ENCODE measurements at regions not wholly inside any gene's neighbourhood (a gene's known extent, or its start where the extent isn't known, plus 50 kb on each side); places are given as distances from the start of the nearest gene placed in this dataset.

DNA sequence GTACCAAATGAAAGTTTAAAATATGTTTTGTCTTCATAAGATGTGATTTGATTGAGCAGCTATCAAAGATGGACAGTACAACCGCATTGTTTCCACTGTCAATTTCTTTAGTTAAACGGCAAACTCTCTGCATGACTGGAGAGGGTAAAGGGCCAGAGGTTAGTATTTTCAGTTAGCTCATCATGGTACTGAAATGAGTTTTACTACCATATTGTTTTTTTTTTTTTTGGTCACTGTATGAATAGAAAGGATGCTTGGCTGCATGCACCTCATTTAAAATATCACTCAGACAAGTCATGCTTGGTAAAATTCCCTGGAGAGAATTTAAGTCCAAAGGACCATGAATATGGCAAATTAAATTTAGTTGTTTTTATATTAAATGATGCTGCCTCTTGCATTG is 942.1 kb upstream of the SPRY2 start:
- Histone ChIP-seq H3K4me1 (no peaks in the 10 kb centered on the region), H3K4me3 (no peak overlapping the region), H3K27me3 (no peaks in the 10 kb centered on the region), H3K36me3 (no peaks in the 10 kb centered on the region), H3K9me3 (no peaks in the 10 kb centered on the region), H3K27ac (no peak overlapping the region)
- TF ChIP-seq, protein P1, sequence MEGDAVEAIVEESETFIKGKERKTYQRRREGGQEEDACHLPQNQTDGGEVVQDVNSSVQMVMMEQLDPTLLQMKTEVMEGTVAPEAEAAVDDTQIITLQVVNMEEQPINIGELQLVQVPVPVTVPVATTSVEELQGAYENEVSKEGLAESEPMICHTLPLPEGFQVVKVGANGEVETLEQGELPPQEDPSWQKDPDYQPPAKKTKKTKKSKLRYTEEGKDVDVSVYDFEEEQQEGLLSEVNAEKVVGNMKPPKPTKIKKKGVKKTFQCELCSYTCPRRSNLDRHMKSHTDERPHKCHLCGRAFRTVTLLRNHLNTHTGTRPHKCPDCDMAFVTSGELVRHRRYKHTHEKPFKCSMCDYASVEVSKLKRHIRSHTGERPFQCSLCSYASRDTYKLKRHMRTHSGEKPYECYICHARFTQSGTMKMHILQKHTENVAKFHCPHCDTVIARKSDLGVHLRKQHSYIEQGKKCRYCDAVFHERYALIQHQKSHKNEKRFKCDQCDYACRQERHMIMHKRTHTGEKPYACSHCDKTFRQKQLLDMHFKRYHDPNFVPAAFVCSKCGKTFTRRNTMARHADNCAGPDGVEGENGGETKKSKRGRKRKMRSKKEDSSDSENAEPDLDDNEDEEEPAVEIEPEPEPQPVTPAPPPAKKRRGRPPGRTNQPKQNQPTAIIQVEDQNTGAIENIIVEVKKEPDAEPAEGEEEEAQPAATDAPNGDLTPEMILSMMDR (IDR thresholded peaks at IDR 0.05): no peak
- TF ChIP-seq POLR2A (IDR thresholded peaks at IDR 0.05) (no peak), POLR2AphosphoS5 (IDR thresholded peaks at IDR 0.05) (no peak), EP300 (IDR thresholded peaks at IDR 0.05) (no peak)
- no peak for ATAC-seq
- 83 to 88% methylated on average over 2 of the region's 2 CpGs for WGBS, 2 donors (ENCODE audit: low coverage in 1 of 2)

- no peaks in the 10 kb centered on the region for H3K27me3 ChIP-seq
- no peaks in the 10 kb centered on the region for H3K4me1 ChIP-seq
- H3K9me3 ChIP-seq: peaks cover 0 to 20% (median 2%) of the 10 kb centered on the region in 3 donors
- 86 to 87% methylated on average over 6 to 8 of the region's 8 CpGs for WGBS, 2 donors (ENCODE audit: low coverage in 1 of 2)
- H3K4me3 ChIP-seq: no peak overlapping the region
- no peak for ATAC-seq
- no peaks in the 10 kb centered on the region for H3K36me3 ChIP-seq
- TF ChIP-seq, protein P1 (IDR thresholded peaks at IDR 0.05): no peak
- TF ChIP-seq POLR2AphosphoS5 (IDR thresholded peaks at IDR 0.05): no peak
- TF ChIP-seq POLR2A (IDR thresholded peaks at IDR 0.05): no peak
- no peak for TF ChIP-seq EP300 (IDR thresholded peaks at IDR 0.05)
- H3K27ac ChIP-seq: no peak overlapping the region
Observed at GRCh38 chr13:81275666-81276258, 934.8 kb upstream of the SPRY2 start.

DNA sequence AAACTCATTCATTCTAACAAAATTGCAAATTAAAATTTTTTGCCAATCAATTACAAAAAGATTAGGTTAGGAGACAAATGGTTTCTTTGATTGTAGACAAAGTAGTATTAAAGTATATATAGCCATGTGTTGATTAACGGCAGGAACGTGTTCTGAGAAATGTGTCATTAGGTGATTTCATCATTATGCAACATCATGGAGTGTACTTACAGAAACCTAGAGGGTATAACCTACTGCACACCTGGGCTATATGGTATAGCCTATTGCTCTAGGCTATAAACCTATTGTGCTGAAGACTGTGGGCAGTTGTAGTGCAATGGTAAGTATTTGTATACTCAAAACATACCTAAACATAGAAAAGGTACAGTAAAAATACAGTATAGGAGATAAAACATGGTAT is 906.8 kb upstream of the SPRY2 start:
- no peaks in the 10 kb centered on the region for H3K27me3 ChIP-seq
- no peaks in the 10 kb centered on the region for H3K9me3 ChIP-seq
- no peak for TF ChIP-seq POLR2A (IDR thresholded peaks at IDR 0.05)
- TF ChIP-seq, protein P1 (IDR thresholded peaks at IDR 0.05): no peak
- H3K4me1 ChIP-seq: no peaks in the 10 kb centered on the region
- H3K27ac ChIP-seq: no peak overlapping the region
- H3K36me3 ChIP-seq: no peaks in the 10 kb centered on the region
- ATAC-seq: no peak
- no peak overlapping the region for H3K4me3 ChIP-seq
- WGBS, 2 donors (ENCODE audit: low coverage in 1 of 2): 82 to 86% methylated on average over 2 of the region's 2 CpGs

GRCh38 chr13:81246556-81246955 is 905.6 kb upstream of the SPRY2 start:
- H3K4me3 ChIP-seq: no peak overlapping the region
- no peaks in the 10 kb centered on the region for H3K36me3 ChIP-seq
- H3K4me1 ChIP-seq: no peaks in the 10 kb centered on the region
- WGBS, 2 donors (ENCODE audit: low coverage in 1 of 2): 64 to 90% methylated on average over 5 of the region's 6 CpGs
- no peaks in the 10 kb centered on the region for H3K27me3 ChIP-seq
- H3K9me3 ChIP-seq: no peaks in the 10 kb centered on the region
- no peak for ATAC-seq
- TF ChIP-seq, protein P1 (IDR thresholded peaks at IDR 0.05): no peak
- no peak for TF ChIP-seq EP300 (IDR thresholded peaks at IDR 0.05)
- no peak for TF ChIP-seq POLR2AphosphoS5 (IDR thresholded peaks at IDR 0.05)
- TF ChIP-seq POLR2A (IDR thresholded peaks at IDR 0.05): no peak
- H3K27ac ChIP-seq: no peak overlapping the region

DNA sequence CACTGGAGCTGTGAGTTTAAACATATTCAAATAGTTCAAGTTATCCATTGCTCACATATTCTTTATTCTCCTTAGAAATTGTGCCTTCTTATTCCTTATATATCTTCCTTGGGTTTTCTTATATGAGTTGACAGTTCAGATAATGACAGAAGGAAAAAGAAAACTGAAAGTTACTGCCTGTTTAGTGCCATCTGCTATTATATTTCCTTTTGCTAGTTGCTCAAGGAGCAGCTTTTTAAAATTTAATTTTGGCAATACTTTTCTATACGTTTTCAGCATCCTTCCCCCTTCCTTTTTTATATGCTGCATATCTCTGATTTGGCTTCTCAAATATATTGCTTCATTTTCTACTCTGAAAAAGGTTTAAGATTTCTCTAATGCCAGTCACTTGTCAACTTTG is 903.1 kb upstream of the SPRY2 start:
- H3K4me1 ChIP-seq: no peaks in the 10 kb centered on the region
- WGBS, 2 donors (ENCODE audit: low coverage in 1 of 2): 33 to 62% methylated on average over 1 of the region's 1 CpG
- no peaks in the 10 kb centered on the region for H3K27me3 ChIP-seq

More for the DNA sequence above, 903.1 kb upstream of the SPRY2 start:
- Histone ChIP-seq H3K9me3 (no peaks in the 10 kb centered on the region), H3K36me3 (no peaks in the 10 kb centered on the region), H3K27ac (no peak overlapping the region), H3K4me3 (no peak overlapping the region)
- ATAC-seq: no peak
- no peak for TF ChIP-seq POLR2A (IDR thresholded peaks at IDR 0.05)
- TF ChIP-seq POLR2AphosphoS5 (IDR thresholded peaks at IDR 0.05): no peak
- TF ChIP-seq, protein P1 (IDR thresholded peaks at IDR 0.05): no peak
- TF ChIP-seq EP300 (IDR thresholded peaks at IDR 0.05): no peak

All from gastroesophageal sphincter (tissue), 4 donors.